ENCODE measurements at regions not wholly inside any gene's neighbourhood (a gene's known extent, or its start where the extent isn't known, plus 50 kb on each side); places are given as distances from the start of the nearest gene placed in this dataset.
"Not testable (repeated sequence)": the region's sequence is repeated elsewhere in the genome, so short reads cannot be mapped to it uniquely, and the experiment has no call there.

DNA sequence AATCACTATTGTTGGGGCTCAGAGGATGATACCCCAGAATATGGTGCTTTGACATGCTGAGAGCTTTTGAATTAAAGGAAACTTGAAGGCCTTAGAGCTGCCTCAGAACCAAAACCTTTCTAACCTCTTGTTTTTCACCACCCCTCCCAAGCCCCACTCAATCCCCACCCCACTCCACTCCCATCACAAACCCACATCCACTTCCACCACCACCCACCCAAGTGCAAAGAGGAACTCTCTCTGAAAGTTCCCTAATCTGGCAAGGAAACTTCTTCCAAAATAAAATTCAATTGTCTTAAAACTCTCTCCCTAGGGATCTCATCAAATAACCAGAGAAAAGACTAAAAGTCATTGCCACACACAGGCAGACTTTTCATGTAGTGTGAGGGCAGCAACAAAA, 301.2 kb upstream of the ARHGEF26 start:
- H3K4me3 ChIP-seq (replicated peaks in 1 of 3; ENCODE audit: insufficient read depth in 1 of 3, low read depth in 1 of 3, low read length in 3 of 3) = no peak overlapping the region
- intact Hi-C loops (cut with micrococcal nuclease) (no loop called here), dilution Hi-C loops (cut with MboI; ENCODE audit: extremely low pct_ligation_motif_present, low sequenced_read_pairs) (no loop called here)
- no peaks in the 10 kb centered on the region for H3K9me3 ChIP-seq (replicated peaks; ENCODE audit: control insufficient read depth, insufficient read depth, low read length)
- H3K4me2 ChIP-seq (ENCODE audit: insufficient read depth, low read length) = no peak overlapping the region
- no peaks in the 10 kb centered on the region for H3K4me1 ChIP-seq (ENCODE audit: control insufficient read depth, extremely low read depth, insufficient read depth, low read length)
- POLR2A ChIA-PET = no interaction called here
- H3K27ac ChIP-seq (ENCODE audit: insufficient read depth, low read depth, low read length) = no peak overlapping the region
- H3K9me1 ChIP-seq (replicated peaks; ENCODE audit: control insufficient read depth, extremely low read depth, insufficient read depth, low read length) = no peaks in the 10 kb centered on the region
- no TSS peak for BruUV-seq (replicated peaks)
- FAIRE-seq = no peak
- DNase-seq (ENCODE audit: low read depth, low spot score) = no peak
- CTCF ChIA-PET = interaction anchor here (1.5 kb wide), 1 partner anchor 10 kb away, joined by 3 read pairs; no protein-coding TSS in a partner anchor
- H3K27me3 ChIP-seq (ENCODE audit: control insufficient read depth in 2 of 2, insufficient read depth in 2 of 2, low read length in 2 of 2) = no peaks in the 10 kb centered on the region
- no peaks in the 10 kb centered on the region for H3K79me2 ChIP-seq (ENCODE audit: control insufficient read depth, insufficient read depth, low read length)
- H3K9ac ChIP-seq (replicated peaks; ENCODE audit: extremely low read depth, insufficient read depth, low read length) = no peak overlapping the region
- H2AFZ ChIP-seq (ENCODE audit: low read depth, low read length) = no peak overlapping the region
- H4K20me1 ChIP-seq (replicated peaks; ENCODE audit: control insufficient read depth, extremely low read depth, insufficient read depth, low read length) = no peaks in the 10 kb centered on the region
- no peaks in the 10 kb centered on the region for H3K36me3 ChIP-seq (ENCODE audit: control insufficient read depth in 2 of 2, extremely low read depth in 1 of 2, insufficient read depth in 2 of 2, low read length in 2 of 2)
- TF ChIP-seq, protein P1, sequence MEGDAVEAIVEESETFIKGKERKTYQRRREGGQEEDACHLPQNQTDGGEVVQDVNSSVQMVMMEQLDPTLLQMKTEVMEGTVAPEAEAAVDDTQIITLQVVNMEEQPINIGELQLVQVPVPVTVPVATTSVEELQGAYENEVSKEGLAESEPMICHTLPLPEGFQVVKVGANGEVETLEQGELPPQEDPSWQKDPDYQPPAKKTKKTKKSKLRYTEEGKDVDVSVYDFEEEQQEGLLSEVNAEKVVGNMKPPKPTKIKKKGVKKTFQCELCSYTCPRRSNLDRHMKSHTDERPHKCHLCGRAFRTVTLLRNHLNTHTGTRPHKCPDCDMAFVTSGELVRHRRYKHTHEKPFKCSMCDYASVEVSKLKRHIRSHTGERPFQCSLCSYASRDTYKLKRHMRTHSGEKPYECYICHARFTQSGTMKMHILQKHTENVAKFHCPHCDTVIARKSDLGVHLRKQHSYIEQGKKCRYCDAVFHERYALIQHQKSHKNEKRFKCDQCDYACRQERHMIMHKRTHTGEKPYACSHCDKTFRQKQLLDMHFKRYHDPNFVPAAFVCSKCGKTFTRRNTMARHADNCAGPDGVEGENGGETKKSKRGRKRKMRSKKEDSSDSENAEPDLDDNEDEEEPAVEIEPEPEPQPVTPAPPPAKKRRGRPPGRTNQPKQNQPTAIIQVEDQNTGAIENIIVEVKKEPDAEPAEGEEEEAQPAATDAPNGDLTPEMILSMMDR (IDR thresholded peaks at IDR 0.05; ENCODE audit: extremely low read depth in 1 of 2, insufficient read depth in 1 of 2, low read depth in 1 of 2, low read length in 2 of 2) = no peak
- TF ChIP-seq GATA2 (IDR thresholded peaks at IDR 0.05; ENCODE audit: insufficient read depth, insufficient read length, low read depth, low read length) (no peak), MYC (IDR thresholded peaks at IDR 0.05; ENCODE audit: low read depth, low read length) (no peak), POLR2A (IDR thresholded peaks at IDR 0.05; ENCODE audit: low read depth, low read length) (no peak), POLR2AphosphoS5 (IDR thresholded peaks at IDR 0.05; ENCODE audit: insufficient read depth, low read depth, low read length) (no peak), JUN (IDR thresholded peaks at IDR 0.05; ENCODE audit: borderline replicate concordance, insufficient read depth, insufficient read length, low read depth) (no peak), FOS (IDR thresholded peaks at IDR 0.05; ENCODE audit: borderline replicate concordance, insufficient read depth, low read length) (no peak), EZH2 (IDR thresholded peaks at IDR 0.05; ENCODE audit: borderline replicate concordance, low read depth, low read length, severe bottlenecking) (no peak)
- TF ChIP-seq, protein P2, sequence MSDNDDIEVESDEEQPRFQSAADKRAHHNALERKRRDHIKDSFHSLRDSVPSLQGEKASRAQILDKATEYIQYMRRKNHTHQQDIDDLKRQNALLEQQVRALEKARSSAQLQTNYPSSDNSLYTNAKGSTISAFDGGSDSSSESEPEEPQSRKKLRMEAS (IDR thresholded peaks at IDR 0.05; ENCODE audit: insufficient read depth, insufficient read length) = no peak

DNA sequence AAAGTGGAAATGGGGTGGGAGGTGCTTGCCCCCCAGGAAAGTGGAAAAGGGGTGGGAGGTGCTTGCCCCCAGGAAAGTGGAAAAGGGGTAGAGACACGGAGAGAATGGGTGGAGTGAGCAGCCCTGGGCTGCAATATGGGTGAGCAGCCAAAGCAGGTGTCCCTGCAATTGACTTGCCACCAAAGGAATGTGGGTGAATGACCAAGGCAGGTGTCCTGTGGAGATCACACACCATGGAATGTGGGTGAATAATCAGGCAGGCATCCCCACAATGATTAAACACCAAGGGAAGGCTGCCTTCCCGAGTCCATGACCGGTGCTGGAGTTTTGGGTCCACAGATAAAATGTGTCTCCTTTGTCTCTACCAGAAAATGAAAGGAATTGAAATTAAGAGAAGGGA, 292.8 kb upstream of the ARHGEF26 start:
- H3K9me3 ChIP-seq (replicated peaks; ENCODE audit: control insufficient read depth, insufficient read depth, low read length); H3K9ac ChIP-seq (replicated peaks; ENCODE audit: extremely low read depth, insufficient read depth, low read length); POLR2A ChIA-PET; H4K20me1 ChIP-seq (replicated peaks; ENCODE audit: control insufficient read depth, extremely low read depth, insufficient read depth, low read length); H3K9me1 ChIP-seq (replicated peaks; ENCODE audit: control insufficient read depth, extremely low read depth, insufficient read depth, low read length); intact Hi-C loops (cut with micrococcal nuclease); BruUV-seq (replicated peaks); H3K27ac ChIP-seq (ENCODE audit: insufficient read depth, low read depth, low read length); H3K27me3 ChIP-seq (ENCODE audit: control insufficient read depth in 2 of 2, insufficient read depth in 2 of 2, low read length in 2 of 2); H3K36me3 ChIP-seq (ENCODE audit: control insufficient read depth in 2 of 2, extremely low read depth in 1 of 2, insufficient read depth in 2 of 2, low read length in 2 of 2); FAIRE-seq; H2AFZ ChIP-seq (ENCODE audit: low read depth, low read length); CTCF ChIA-PET; DNase-seq (ENCODE audit: low read depth, low spot score); H3K79me2 ChIP-seq (ENCODE audit: control insufficient read depth, insufficient read depth, low read length); H3K4me2 ChIP-seq (ENCODE audit: insufficient read depth, low read length); H3K4me3 ChIP-seq (replicated peaks in 1 of 3; ENCODE audit: insufficient read depth in 1 of 3, low read depth in 1 of 3, low read length in 3 of 3); dilution Hi-C loops (cut with MboI; ENCODE audit: extremely low pct_ligation_motif_present, low sequenced_read_pairs): not testable (repeated sequence)
- peaks cover 20% of the 10 kb centered on the region for H3K4me1 ChIP-seq (ENCODE audit: control insufficient read depth, extremely low read depth, insufficient read depth, low read length)
